ENCODE measurements at regions not wholly inside any gene's neighbourhood (a gene's known extent, or its start where the extent isn't known, plus 50 kb on each side); places are given as distances from the start of the nearest gene placed in this dataset.

DNA sequence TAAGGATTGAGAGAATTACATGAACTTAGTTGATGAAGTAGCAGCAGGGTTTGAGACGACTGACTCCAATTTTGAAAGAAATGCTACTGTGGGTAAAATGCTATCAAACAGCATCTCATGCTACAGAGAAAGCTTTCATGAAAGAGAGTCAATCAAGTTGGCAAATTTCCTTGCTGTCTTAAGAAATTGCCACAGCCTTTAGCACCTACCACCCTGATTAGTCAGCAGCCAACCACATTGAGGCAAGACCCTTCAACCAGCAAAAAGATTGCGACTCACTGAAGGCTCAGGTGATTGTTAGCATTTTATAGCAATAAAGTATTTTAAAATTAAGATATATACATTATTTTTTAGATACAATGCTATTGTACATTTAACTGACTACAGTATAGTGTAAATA, 80.9 kb downstream of the RAP2B start:
- no peak for TF ChIP-seq POLR2AphosphoS5 (IDR thresholded peaks at IDR 0.05)
- TF ChIP-seq, protein P1, sequence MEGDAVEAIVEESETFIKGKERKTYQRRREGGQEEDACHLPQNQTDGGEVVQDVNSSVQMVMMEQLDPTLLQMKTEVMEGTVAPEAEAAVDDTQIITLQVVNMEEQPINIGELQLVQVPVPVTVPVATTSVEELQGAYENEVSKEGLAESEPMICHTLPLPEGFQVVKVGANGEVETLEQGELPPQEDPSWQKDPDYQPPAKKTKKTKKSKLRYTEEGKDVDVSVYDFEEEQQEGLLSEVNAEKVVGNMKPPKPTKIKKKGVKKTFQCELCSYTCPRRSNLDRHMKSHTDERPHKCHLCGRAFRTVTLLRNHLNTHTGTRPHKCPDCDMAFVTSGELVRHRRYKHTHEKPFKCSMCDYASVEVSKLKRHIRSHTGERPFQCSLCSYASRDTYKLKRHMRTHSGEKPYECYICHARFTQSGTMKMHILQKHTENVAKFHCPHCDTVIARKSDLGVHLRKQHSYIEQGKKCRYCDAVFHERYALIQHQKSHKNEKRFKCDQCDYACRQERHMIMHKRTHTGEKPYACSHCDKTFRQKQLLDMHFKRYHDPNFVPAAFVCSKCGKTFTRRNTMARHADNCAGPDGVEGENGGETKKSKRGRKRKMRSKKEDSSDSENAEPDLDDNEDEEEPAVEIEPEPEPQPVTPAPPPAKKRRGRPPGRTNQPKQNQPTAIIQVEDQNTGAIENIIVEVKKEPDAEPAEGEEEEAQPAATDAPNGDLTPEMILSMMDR (IDR thresholded peaks at IDR 0.05) = no peak
- TF ChIP-seq POLR2A (IDR thresholded peaks at IDR 0.05) = no peak
- no peak for DNase-seq (ENCODE audit: low spot score)
- Histone ChIP-seq H3K36me3 (no peaks in the 10 kb centered on the region), H3K4me3 (no peak overlapping the region), H3K4me1 (replicated peaks) (no peaks in the 10 kb centered on the region), H3K27ac (no peak overlapping the region), H3K27me3 (replicated peaks; ENCODE audit: insufficient read depth) (no peaks in the 10 kb centered on the region), H3K9me3 (no peaks in the 10 kb centered on the region)
- intact Hi-C loops (cut with DNase I) = no loop called here
- WGBS = 96% methylated on average over 2 of the region's 2 CpGs

DNA sequence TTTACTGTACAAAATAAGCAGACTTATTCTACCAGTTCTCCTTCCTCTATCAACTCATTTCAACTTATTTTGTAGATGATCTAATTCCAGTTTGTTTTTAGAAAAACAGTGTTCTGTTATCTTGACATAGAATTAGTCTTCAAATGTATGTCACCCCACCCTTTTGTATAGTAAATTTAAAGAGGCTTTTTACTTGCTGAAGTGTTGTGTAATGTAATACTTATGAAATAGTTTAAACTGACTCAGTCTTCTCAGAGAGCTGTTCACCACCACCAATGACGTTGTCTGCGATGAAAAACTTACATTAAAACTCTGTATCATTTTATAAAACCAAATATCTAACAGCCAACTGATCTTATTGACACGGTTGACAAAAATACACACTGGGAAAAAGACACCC, 82.9 kb downstream of the RAP2B start:
- Histone ChIP-seq H3K27ac (no peak overlapping the region), H3K4me1 (replicated peaks) (no peaks in the 10 kb centered on the region), H3K27me3 (replicated peaks; ENCODE audit: insufficient read depth) (no peaks in the 10 kb centered on the region), H3K36me3 (no peaks in the 10 kb centered on the region), H3K4me3 (no peak overlapping the region), H3K9me3 (no peaks in the 10 kb centered on the region)
- intact Hi-C loops (cut with DNase I) = no loop called here
- 81% methylated on average over 3 of the region's 3 CpGs for WGBS
- no peak for DNase-seq (ENCODE audit: low spot score)
- TF ChIP-seq, protein P1 (IDR thresholded peaks at IDR 0.05) = no peak
- TF ChIP-seq POLR2A (IDR thresholded peaks at IDR 0.05) (no peak), POLR2AphosphoS5 (IDR thresholded peaks at IDR 0.05) (no peak)

DNA sequence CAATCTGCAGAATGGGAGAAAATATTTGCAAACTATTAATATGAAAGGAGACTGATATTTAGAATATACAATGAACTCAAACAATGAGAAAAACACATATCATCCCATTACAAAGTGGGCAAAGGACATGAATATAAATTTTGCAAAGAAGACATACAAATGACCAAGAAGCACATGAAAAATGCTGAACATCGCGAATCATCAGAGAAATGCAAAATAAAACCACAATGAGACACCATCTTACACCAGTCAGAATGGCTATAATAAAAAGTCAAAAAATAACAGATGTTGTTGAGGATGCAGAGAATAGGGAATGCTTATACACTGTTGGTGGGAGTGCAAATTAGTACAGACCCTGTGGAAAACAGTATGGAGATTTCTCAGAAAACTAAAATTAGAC, 83.6 kb downstream of the RAP2B start:
- intact Hi-C loops (cut with DNase I) = no loop called here
- H3K36me3 ChIP-seq = no peaks in the 10 kb centered on the region

DNA sequence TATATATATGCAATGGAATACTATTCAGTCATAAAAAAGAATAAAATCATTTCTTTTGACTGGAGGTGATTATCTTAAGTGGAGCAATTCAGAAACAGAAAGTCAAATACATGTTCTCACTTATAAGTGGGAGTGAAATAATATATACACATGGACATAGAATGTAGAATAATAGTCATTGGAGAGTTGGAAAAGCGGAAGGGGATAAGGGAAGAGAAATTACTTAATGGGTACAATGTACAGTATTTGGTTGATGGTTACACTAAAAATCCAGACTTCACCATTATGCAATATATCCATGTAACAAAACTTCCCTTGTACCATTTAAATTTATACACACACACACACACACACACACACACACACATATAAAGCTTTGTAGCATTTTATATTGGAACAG, 84.3 kb downstream of the RAP2B start:
- H3K9me3 ChIP-seq = no peaks in the 10 kb centered on the region
- H3K27ac ChIP-seq = no peak overlapping the region
- no peaks in the 10 kb centered on the region for H3K4me1 ChIP-seq (replicated peaks)
- DNase-seq (ENCODE audit: low spot score) = no peak
- H3K36me3 ChIP-seq = no peaks in the 10 kb centered on the region
- intact Hi-C loops (cut with DNase I) = no loop called here
- H3K27me3 ChIP-seq (replicated peaks; ENCODE audit: insufficient read depth) = no peaks in the 10 kb centered on the region
- TF ChIP-seq POLR2A (IDR thresholded peaks at IDR 0.05) (no peak), POLR2AphosphoS5 (IDR thresholded peaks at IDR 0.05) (no peak)
- TF ChIP-seq, protein P1 (IDR thresholded peaks at IDR 0.05) = no peak
- no peak overlapping the region for H3K4me3 ChIP-seq
- WGBS = 55% methylated on average over 1 of the region's 1 CpG

More for the DNA sequence above, 83.6 kb downstream of the RAP2B start:
- H3K9me3 ChIP-seq = no peaks in the 10 kb centered on the region
- H3K27me3 ChIP-seq (replicated peaks; ENCODE audit: insufficient read depth) = no peaks in the 10 kb centered on the region
- H3K4me1 ChIP-seq (replicated peaks) = no peaks in the 10 kb centered on the region
- DNase-seq (ENCODE audit: low spot score) = no peak
- H3K27ac ChIP-seq = no peak overlapping the region
- 96% methylated on average over 2 of the region's 2 CpGs for WGBS
- TF ChIP-seq POLR2AphosphoS5 (IDR thresholded peaks at IDR 0.05) (no peak), POLR2A (IDR thresholded peaks at IDR 0.05) (no peak)
- TF ChIP-seq, protein P1 (IDR thresholded peaks at IDR 0.05) = no peak
- no peak overlapping the region for H3K4me3 ChIP-seq

DNA sequence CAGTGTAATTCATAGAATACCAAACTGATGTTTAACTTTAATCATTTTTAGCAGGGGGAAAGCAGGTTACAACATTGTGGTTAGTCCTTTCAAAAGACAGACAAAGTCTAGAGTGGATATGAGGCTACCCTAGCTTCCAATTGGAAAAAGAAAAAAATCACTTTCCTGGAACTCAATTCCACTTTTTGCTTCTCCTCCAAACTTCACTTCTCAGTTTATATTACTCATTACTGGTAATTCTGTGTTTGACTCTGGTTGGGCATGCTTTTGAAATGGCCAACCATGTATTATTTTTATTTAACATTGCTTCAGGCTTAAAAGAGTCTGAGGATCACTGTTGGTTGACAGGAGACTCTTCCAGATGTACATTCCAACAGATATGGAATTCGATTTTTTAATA, 84.8 kb downstream of the RAP2B start:
- WGBS = 16% methylated on average over 1 of the region's 1 CpG
- Histone ChIP-seq H3K4me3 (no peak overlapping the region), H3K27ac (no peak overlapping the region), H3K27me3 (replicated peaks; ENCODE audit: insufficient read depth) (no peaks in the 10 kb centered on the region), H3K36me3 (no peaks in the 10 kb centered on the region), H3K4me1 (replicated peaks) (no peaks in the 10 kb centered on the region), H3K9me3 (no peaks in the 10 kb centered on the region)
- intact Hi-C loops (cut with DNase I) = no loop called here
- TF ChIP-seq, protein P1 (IDR thresholded peaks at IDR 0.05) = no peak
- TF ChIP-seq POLR2A (IDR thresholded peaks at IDR 0.05) (no peak), POLR2AphosphoS5 (IDR thresholded peaks at IDR 0.05) (no peak)
- no peak for DNase-seq (ENCODE audit: low spot score)
